Left renal pelvis (tissue), 4 donors: ENCODE measurements at regions not wholly inside any gene's neighbourhood (a gene's known extent, or its start where the extent isn't known, plus 50 kb on each side); places are given as distances from the start of the nearest gene placed in this dataset.

ENCODE experiments used
- DNase-seq, 4 donors: peaks; one replicate each; pipeline ENCODE4 v3.0.0-alpha.2; 2013; ENCODE audit warnings: low read depth in 4 of 4, low spot score in 3 of 4

- peak in 2 of 4 donors; percentile 19 to 39 for DNase-seq
Measured at GRCh38 chr7:116310141-116310540, 99.8 kb downstream of the TES start.

GRCh38 chr7:116311259-116311658, 100.9 kb downstream of the TES start:
- DNase-seq: no peak

- DNase-seq: no peak
Measured at GRCh38 chr7:116311816-116312471, 101.6 kb downstream of the TES start.

- DNase-seq: no peak
Measured at GRCh38 chr7:116315293-116315692, 105.0 kb downstream of the TES start.

- DNase-seq: no peak
Measured at GRCh38 chr7:116315803-116316202, 105.5 kb downstream of the TES start.

- DNase-seq: no peak
Measured at GRCh38 chr7:116316838-116317628, 106.7 kb downstream of the TES start.

- DNase-seq: no peak
Measured at GRCh38 chr7:116317907-116318306, 107.6 kb downstream of the TES start.

GRCh38 chr7:116322541-116322940, 112.2 kb downstream of the TES start:
- DNase-seq: no peak

- DNase-seq: no peak
Measured at GRCh38 chr7:116324582-116324981, 114.2 kb downstream of the TES start.

GRCh38 chr7:116325517-116325916, 115.2 kb downstream of the TES start:
- DNase-seq: no peak

GRCh38 chr7:116327135-116327534, 116.8 kb downstream of the TES start:
- no peak for DNase-seq

- no peak for DNase-seq
Measured at GRCh38 chr7:116327752-116328151, 117.4 kb downstream of the TES start.

GRCh38 chr7:116328161-116328560, 117.8 kb downstream of the TES start:
- DNase-seq: no peak

- DNase-seq: no peak
Measured at GRCh38 chr7:116329686-116330503, 119.6 kb downstream of the TES start.

- no peak for DNase-seq
Measured at GRCh38 chr7:116331020-116331419, 120.7 kb downstream of the TES start.

- no peak for DNase-seq
Measured at GRCh38 chr7:116332766-116333165, 122.4 kb downstream of the TES start.

GRCh38 chr7:116334555-116334954, 124.2 kb downstream of the TES start:
- no peak for DNase-seq

GRCh38 chr7:116337018-116337417, 126.7 kb downstream of the TES start:
- no peak for DNase-seq

- no peak for DNase-seq
Measured at GRCh38 chr7:116337800-116338199, 127.5 kb downstream of the TES start.

- DNase-seq: no peak
Measured at GRCh38 chr7:116339564-116339963, 129.2 kb downstream of the TES start.

- no peak for DNase-seq
Measured at GRCh38 chr7:116340201-116340847, 130.0 kb downstream of the TES start.
